Neural cell (in vitro differentiated cells): ENCODE measurements at regions not wholly inside any gene's neighbourhood (a gene's known extent, or its start where the extent isn't known, plus 50 kb on each side); places are given as distances from the start of the nearest gene placed in this dataset.

Experiments used
- H2AFZ ChIP-seq: fragments of 200-600, 300-800 bp; sonication (generic), shearing (Covaris generic); 2 replicates; pipeline ENCODE4 v1.6.0; 2014; ENCODE audit warnings: low read depth, mild to moderate bottlenecking, antibody characterized with exemption, low read length, moderate library complexity
- H3F3A ChIP-seq: fragments of 200-600 bp; shearing (Covaris generic); 2 replicates; pipeline ENCODE4 v1.6.1; 2016; ENCODE audit warnings: mild to moderate bottlenecking, moderate library complexity, mixed read lengths, antibody characterized with exemption, low read length; ENCODE audit not compliant: insufficient read depth, poor library complexity, severe bottlenecking
- H3K27ac ChIP-seq: fragments of 200-600, 300-800 bp; sonication (generic), shearing (Covaris generic); 2 replicates; pipeline ENCODE4 v1.5.1; 2014; ENCODE audit warnings: mild to moderate bottlenecking, low read length, moderate library complexity
- H3K27me3 ChIP-seq: fragments of 300-800, 200-600 bp; sonication (generic), shearing (Covaris generic); 2 replicates; pipeline ENCODE4 v1.6.0; 2014; ENCODE audit warnings: mild to moderate bottlenecking, low read depth, low read length, moderate library complexity; ENCODE audit not compliant: insufficient read depth
- H3K36me3 ChIP-seq: fragments of 300-800, 200-600 bp; sonication (generic), shearing (Covaris generic); 2 replicates; pipeline ENCODE4 v1.5.1; 2014; ENCODE audit warnings: mild to moderate bottlenecking, antibody characterized with exemption, low read length, moderate library complexity; ENCODE audit not compliant: insufficient read depth
- H3K4me2 ChIP-seq: fragments of 300-800, 200-600 bp; sonication (generic), shearing (Covaris generic); 2 replicates; pipeline ENCODE4 v1.6.0; 2014; ENCODE audit warnings: mild to moderate bottlenecking, low read length
- H3K4me3 ChIP-seq: fragments of 300-800, 200-600 bp; sonication (generic), shearing (Covaris generic); 2 replicates; pipeline ENCODE4 v1.5.1; 2014; ENCODE audit warnings: mild to moderate bottlenecking, low read length, moderate library complexity
- H3K79me2 ChIP-seq: fragments of 200-600 bp; shearing (Covaris generic); replicated peaks from 2 replicates; pipeline ENCODE4 v1.6.0; 2014; ENCODE audit warnings: mild to moderate bottlenecking, low read length, moderate library complexity; ENCODE audit not compliant: insufficient read depth
- H3K9ac ChIP-seq: fragments of 300-800, 200-600 bp; sonication (generic), shearing (Covaris generic); 2 replicates; pipeline ENCODE4 v1.6.1; 2016; ENCODE audit warnings: mild to moderate bottlenecking, low read length, mixed read lengths
- H3K9me2 ChIP-seq: fragments of 200-600 bp; shearing (Covaris generic); 2 replicates; pipeline ENCODE4 v1.6.1; 2016; ENCODE audit warnings: mild to moderate bottlenecking, low read length, mixed read lengths; ENCODE audit not compliant: insufficient read depth
- H3K9me3 ChIP-seq: fragments of 200-600, 300-800 bp; sonication (generic), shearing (Covaris generic); 2 replicates; pipeline ENCODE4 v1.6.1; 2016; ENCODE audit warnings: mild to moderate bottlenecking, mixed run types, low read length, moderate library complexity, mixed read lengths
- H4K20me1 ChIP-seq: fragments of 200-600 bp; shearing (Covaris generic); 2 replicates; pipeline ENCODE4 v1.6.1; 2016; ENCODE audit warnings: mild to moderate bottlenecking, mixed run types; ENCODE audit not compliant: insufficient read depth
- EP300 ChIP-seq: fragments of 450-650 bp; conservative IDR thresholded peaks from 2 replicates; pipeline ENCODE4 v1.6.1; 2014; ENCODE audit warnings: antibody characterized with exemption, mild to moderate bottlenecking, moderate library complexity; ENCODE audit not compliant: poor library complexity, severe bottlenecking
- EZH2 ChIP-seq: fragments of 200-600, 300-800 bp; shearing (Covaris generic), sonication (generic); IDR thresholded peaks from 2 replicates; pipeline ENCODE4 v1.6.1; 2014; ENCODE audit warnings: antibody characterized with exemption, low read length, borderline replicate concordance, mild to moderate bottlenecking; ENCODE audit not compliant: insufficient read depth, poor library complexity, severe bottlenecking
- MXI1 ChIP-seq: fragments of 450-650 bp; conservative IDR thresholded peaks from 2 replicates; pipeline ENCODE4 v1.6.1; 2014; ENCODE audit warnings: antibody characterized with exemption, mild to moderate bottlenecking; ENCODE audit not compliant: poor library complexity, severe bottlenecking
- POLR2AphosphoS5 ChIP-seq: IDR thresholded peaks from 2 replicates; pipeline ENCODE4 v1.6.1; 2012
- RAD21 ChIP-seq: fragments of 450-650 bp; conservative IDR thresholded peaks from 2 replicates; pipeline ENCODE4 v1.6.1; 2014; ENCODE audit warnings: antibody characterized with exemption, mild to moderate bottlenecking, moderate library complexity
- REST ChIP-seq: IDR thresholded peaks from 2 replicates; pipeline ENCODE4 v1.6.1; 2012; ENCODE audit warnings: borderline replicate concordance
- SMC3 ChIP-seq: fragments of 450-650 bp; conservative IDR thresholded peaks from 2 replicates; pipeline ENCODE4 v1.6.1; 2014; ENCODE audit warnings: antibody characterized with exemption, mild to moderate bottlenecking, moderate library complexity; ENCODE audit not compliant: poor library complexity
- TAF1 ChIP-seq: IDR thresholded peaks from 2 replicates; pipeline ENCODE4 v1.6.1; 2012; ENCODE audit warnings: low read depth
- TF ChIP-seq, protein P1 (sequence below): fragments of 450-650 bp; IDR thresholded peaks from 2 replicates; pipeline ENCODE4 v1.5.1; 2014; ENCODE audit warnings: antibody characterized with exemption, mild to moderate bottlenecking, moderate library complexity; ENCODE audit not compliant: poor library complexity, severe bottlenecking

DNA sequence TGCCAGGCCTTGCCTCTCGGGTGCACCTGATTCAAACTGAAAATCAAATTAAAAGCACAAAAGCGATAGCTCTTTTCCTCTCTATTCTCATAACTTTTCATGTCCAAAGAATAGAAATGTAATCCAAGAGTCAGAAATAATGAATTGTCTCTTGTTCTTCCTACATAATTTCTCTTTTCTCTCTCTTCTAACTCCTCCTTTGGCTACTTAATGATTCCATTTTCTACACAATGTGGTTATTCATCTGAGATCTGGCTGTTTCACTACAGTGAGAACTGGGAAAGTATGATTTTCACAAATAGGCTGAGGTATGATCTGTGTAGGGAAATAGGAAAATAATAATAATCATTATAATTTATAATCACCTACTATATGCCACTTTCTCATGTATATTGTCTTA lies 703.5 kb downstream of the PDHA2 start:
- Histone ChIP-seq H3K27me3 (no peaks in the 10 kb centered on the region), H3K9me2 (no peaks in the 10 kb centered on the region), H3K9ac (no peak overlapping the region), H2AFZ (no peak overlapping the region), H3F3A (no peaks in the 10 kb centered on the region), H4K20me1 (no peaks in the 10 kb centered on the region), H3K4me3 (no peak overlapping the region), H3K27ac (no peak overlapping the region), H3K79me2 (no peaks in the 10 kb centered on the region), H3K4me2 (no peak overlapping the region), H3K36me3 (no peaks in the 10 kb centered on the region), H3K9me3 (no peaks in the 10 kb centered on the region)
- TF ChIP-seq RAD21 (no peak), MXI1 (no peak), SMC3 (no peak), EP300 (no peak), TAF1 (no peak), REST (no peak), POLR2AphosphoS5 (no peak), EZH2 (no peak)
- TF ChIP-seq, protein P1, sequence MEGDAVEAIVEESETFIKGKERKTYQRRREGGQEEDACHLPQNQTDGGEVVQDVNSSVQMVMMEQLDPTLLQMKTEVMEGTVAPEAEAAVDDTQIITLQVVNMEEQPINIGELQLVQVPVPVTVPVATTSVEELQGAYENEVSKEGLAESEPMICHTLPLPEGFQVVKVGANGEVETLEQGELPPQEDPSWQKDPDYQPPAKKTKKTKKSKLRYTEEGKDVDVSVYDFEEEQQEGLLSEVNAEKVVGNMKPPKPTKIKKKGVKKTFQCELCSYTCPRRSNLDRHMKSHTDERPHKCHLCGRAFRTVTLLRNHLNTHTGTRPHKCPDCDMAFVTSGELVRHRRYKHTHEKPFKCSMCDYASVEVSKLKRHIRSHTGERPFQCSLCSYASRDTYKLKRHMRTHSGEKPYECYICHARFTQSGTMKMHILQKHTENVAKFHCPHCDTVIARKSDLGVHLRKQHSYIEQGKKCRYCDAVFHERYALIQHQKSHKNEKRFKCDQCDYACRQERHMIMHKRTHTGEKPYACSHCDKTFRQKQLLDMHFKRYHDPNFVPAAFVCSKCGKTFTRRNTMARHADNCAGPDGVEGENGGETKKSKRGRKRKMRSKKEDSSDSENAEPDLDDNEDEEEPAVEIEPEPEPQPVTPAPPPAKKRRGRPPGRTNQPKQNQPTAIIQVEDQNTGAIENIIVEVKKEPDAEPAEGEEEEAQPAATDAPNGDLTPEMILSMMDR, result no peak

GRCh38 chr4:96558466-96558865 lies 718.6 kb downstream of the PDHA2 start:
- Histone ChIP-seq H2AFZ (no peak overlapping the region), H4K20me1 (no peaks in the 10 kb centered on the region), H3K27ac (no peak overlapping the region), H3K27me3 (no peaks in the 10 kb centered on the region), H3K9ac (no peak overlapping the region), H3F3A (no peaks in the 10 kb centered on the region), H3K36me3 (no peaks in the 10 kb centered on the region), H3K4me3 (no peak overlapping the region), H3K9me2 (no peaks in the 10 kb centered on the region), H3K79me2 (no peaks in the 10 kb centered on the region), H3K9me3 (no peaks in the 10 kb centered on the region), H3K4me2 (no peak overlapping the region)
- TF ChIP-seq RAD21 (no peak), TAF1 (no peak), EP300 (no peak)
- TF ChIP-seq, protein P1, result no peak
